Spleen (tissue), 11 donors: ENCODE measurements at regions not wholly inside any gene's neighbourhood (a gene's known extent, or its start where the extent isn't known, plus 50 kb on each side); places are given as distances from the start of the nearest gene placed in this dataset.

Experiments
- DNase-seq: peaks from one replicate; pipeline ENCODE4 v3.0.0-alpha.2; 2020
- H3K27ac ChIP-seq, 8 donors: fragments of 200-600 bp; sonication (generic) in 7 of 8; 1 replicate in 4 of 8; 2 replicates in 4 of 8; pipeline versions ENCODE4 v1.5.0 to v1.8.0; 2016 to 2021; ENCODE audit warnings: inconsistent platforms in 4 of 8, mild to moderate bottlenecking in 4 of 8, moderate library complexity in 1 of 8
- H3K27me3 ChIP-seq, 7 donors: fragments of 200-600 bp; sonication (generic) in 6 of 7; replicated peaks in 1 of 7; 1 replicate in 4 of 7; 2 replicates in 3 of 7; pipeline versions ENCODE4 v1.5.0 to v1.8.0; 2016 to 2021; ENCODE audit warnings: inconsistent platforms in 3 of 7, mild to moderate bottlenecking in 1 of 7
- H3K36me3 ChIP-seq, 6 donors: fragments of 200-600 bp; sonication (generic) in 5 of 6; 1 replicate in 4 of 6; 2 replicates in 2 of 6; pipeline versions ENCODE4 v1.5.0 to v1.8.0; 2016 to 2021; ENCODE audit warnings: inconsistent platforms in 2 of 6
- H3K4me1 ChIP-seq, 6 donors: fragments of 200-600 bp; sonication (generic) in 5 of 6; 1 replicate in 3 of 6; 2 replicates in 3 of 6; pipeline versions ENCODE4 v1.5.0 to v1.8.0; 2016 to 2021; ENCODE audit warnings: inconsistent platforms in 3 of 6
- H3K4me3 ChIP-seq, 8 donors: fragments of 200-600 bp; sonication (generic) in 7 of 8; 1 replicate in 4 of 8; 2 replicates in 4 of 8; pipeline versions ENCODE4 v1.5.0 to v1.8.0; 2016 to 2021; ENCODE audit warnings: inconsistent platforms in 4 of 8, mild to moderate bottlenecking in 4 of 8, moderate library complexity in 2 of 8
- H3K9me3 ChIP-seq, 8 donors: fragments of 200-600 bp; sonication (generic) in 7 of 8; 1 replicate in 4 of 8; 2 replicates in 4 of 8; pipeline versions ENCODE4 v1.5.0 to v1.8.0; 2016 to 2021; ENCODE audit warnings: inconsistent platforms in 4 of 8
- POLR2A ChIP-seq, 3 donors: fragments of 450-650 bp; IDR thresholded peaks; one replicate each; pipeline ENCODE4 v1.5.1; 2017; ENCODE audit warnings: antibody characterized with exemption in 3 of 3, mild to moderate bottlenecking in 1 of 3
- POLR2AphosphoS5 ChIP-seq, 3 donors: sonication (generic); formaldehyde crosslinking; IDR thresholded peaks; one replicate each; pipeline ENCODE4 v1.5.1; 2017; ENCODE audit warnings: antibody characterized with exemption in 3 of 3
- WGBS, 5 donors: extraction: QIAGEN DNeasy Blood & Tissue Kit in 3 of 5; methylation state at CpG; one replicate each; pipeline versions ENCODE4 v1.1.5 to v1.1.7; 2013 to 2018; 5-methylcytosine and 5-hydroxymethylcytosine counted together
- intact Hi-C: fragments of 100-400 bp; cut with DNase I; formaldehyde crosslinking; loops from one replicate; pipeline ENCODE4 v1.15.0; 2023; ENCODE audit warnings: low total_unique reads
- TF ChIP-seq, protein P1 (sequence below), 11 experiments: fragments of 200-600 bp in 7 of 11; fragments of 450-650 bp in 4 of 11; sonication (generic) in 4 of 11; IDR thresholded peaks in 8 of 11; conservative IDR thresholded peaks in 3 of 11; 1 replicate in 7 of 11; 2 replicates in 4 of 11; pipeline versions ENCODE4 v1.4.0 to v1.8.0; 2016 to 2021; ENCODE audit warnings: antibody characterized with exemption in 11 of 11, inconsistent platforms in 4 of 11, mild to moderate bottlenecking in 1 of 11
- donor health status: healthy with polysubstance abuse.
- donor health status: DM: no; HTN: no; CAD: no; lungs with moderate emphysema.
- donor health status: DM: no; HTN: no; CAD: no.
- donor health status: Bipolar disorder and iron deficiency.
- donor health status: healthy.
- donor health status: DM: no; HTN: no; CAD: no.
- donor health status: DM: yes; HTN: yes; CAD: no.

- H3K4me1 ChIP-seq = no peaks in the 10 kb centered on the region
- TF ChIP-seq POLR2A (IDR thresholded peaks at IDR 0.05) (no peak), POLR2AphosphoS5 (IDR thresholded peaks at IDR 0.05) (no peak)
- TF ChIP-seq, protein P1, sequence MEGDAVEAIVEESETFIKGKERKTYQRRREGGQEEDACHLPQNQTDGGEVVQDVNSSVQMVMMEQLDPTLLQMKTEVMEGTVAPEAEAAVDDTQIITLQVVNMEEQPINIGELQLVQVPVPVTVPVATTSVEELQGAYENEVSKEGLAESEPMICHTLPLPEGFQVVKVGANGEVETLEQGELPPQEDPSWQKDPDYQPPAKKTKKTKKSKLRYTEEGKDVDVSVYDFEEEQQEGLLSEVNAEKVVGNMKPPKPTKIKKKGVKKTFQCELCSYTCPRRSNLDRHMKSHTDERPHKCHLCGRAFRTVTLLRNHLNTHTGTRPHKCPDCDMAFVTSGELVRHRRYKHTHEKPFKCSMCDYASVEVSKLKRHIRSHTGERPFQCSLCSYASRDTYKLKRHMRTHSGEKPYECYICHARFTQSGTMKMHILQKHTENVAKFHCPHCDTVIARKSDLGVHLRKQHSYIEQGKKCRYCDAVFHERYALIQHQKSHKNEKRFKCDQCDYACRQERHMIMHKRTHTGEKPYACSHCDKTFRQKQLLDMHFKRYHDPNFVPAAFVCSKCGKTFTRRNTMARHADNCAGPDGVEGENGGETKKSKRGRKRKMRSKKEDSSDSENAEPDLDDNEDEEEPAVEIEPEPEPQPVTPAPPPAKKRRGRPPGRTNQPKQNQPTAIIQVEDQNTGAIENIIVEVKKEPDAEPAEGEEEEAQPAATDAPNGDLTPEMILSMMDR (IDR thresholded peaks at IDR 0.05 in 8 of 11, conservative IDR thresholded peaks at IDR 0.05 in 3 of 11) = no peak
- H3K9me3 ChIP-seq = no peaks in the 10 kb centered on the region
- H3K4me3 ChIP-seq = no peak overlapping the region
- 53 to 72% (median 62%) methylated on average over 2 of the region's 2 CpGs for WGBS, 5 donors
- no peaks in the 10 kb centered on the region for H3K36me3 ChIP-seq
- intact Hi-C loops = no loop called here
- H3K27me3 ChIP-seq = peaks cover 0 to 8% (median 0%) of the 10 kb centered on the region in 7 donors
- H3K27ac ChIP-seq = no peak overlapping the region
- no peak for DNase-seq
Observed at GRCh38 chr9:2913026-2913425, 69.1 kb upstream of the PUM3 start.

DNA sequence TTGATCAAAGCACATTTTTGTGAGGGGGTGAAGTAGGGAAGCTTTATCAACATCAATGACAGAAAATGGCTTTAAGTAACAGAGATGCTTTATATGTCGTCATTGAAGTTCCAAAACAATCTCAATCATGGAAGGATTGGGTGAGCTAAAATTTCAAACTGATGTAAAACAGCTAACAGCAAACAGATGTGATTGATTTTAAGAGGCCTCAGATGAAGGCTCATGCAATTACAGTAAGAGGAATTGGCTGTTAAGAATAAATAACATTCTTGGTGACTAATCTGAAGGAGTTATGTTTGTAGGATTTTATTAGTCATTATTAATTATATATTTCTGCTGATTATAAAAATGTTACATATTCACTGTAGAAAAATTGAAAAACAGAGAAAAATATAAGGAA lies 63.5 kb upstream of the PUM3 start:
- Histone ChIP-seq H3K27me3 (peaks cover 0 to 8% (median 0%) of the 10 kb centered on the region in 7 donors), H3K27ac (no peak overlapping the region), H3K4me3 (no peak overlapping the region), H3K4me1 (no peaks in the 10 kb centered on the region), H3K36me3 (no peaks in the 10 kb centered on the region), H3K9me3 (no peaks in the 10 kb centered on the region)
- DNase-seq = no peak
- 78 to 89% (median 83%) methylated on average over 1 of the region's 1 CpG for WGBS, 5 donors
- TF ChIP-seq POLR2AphosphoS5 (IDR thresholded peaks at IDR 0.05) (no peak), POLR2A (IDR thresholded peaks at IDR 0.05) (no peak)
- TF ChIP-seq, protein P1 (IDR thresholded peaks at IDR 0.05 in 8 of 11, conservative IDR thresholded peaks at IDR 0.05 in 3 of 11) = no peak
- intact Hi-C loops = no loop called here

- intact Hi-C loops = no loop called here
- H3K27me3 ChIP-seq = peaks cover 0 to 8% (median 0%) of the 10 kb centered on the region in 7 donors
- H3K36me3 ChIP-seq = no peaks in the 10 kb centered on the region
- peaks cover 0 to 10% (median 0%) of the 10 kb centered on the region in 8 donors for H3K9me3 ChIP-seq
- no peak for DNase-seq
- WGBS, 5 donors = 60 to 84% (median 73%) methylated on average over 2 of the region's 2 CpGs
- H3K27ac ChIP-seq = no peak overlapping the region
- TF ChIP-seq, protein P1 (IDR thresholded peaks at IDR 0.05 in 8 of 11, conservative IDR thresholded peaks at IDR 0.05 in 3 of 11) = no peak
- TF ChIP-seq POLR2AphosphoS5 (IDR thresholded peaks at IDR 0.05) = no peak
- TF ChIP-seq POLR2A (IDR thresholded peaks at IDR 0.05) = no peak
- no peak overlapping the region for H3K4me3 ChIP-seq
- no peaks in the 10 kb centered on the region for H3K4me1 ChIP-seq
Observed at GRCh38 chr9:2904242-2904930, 60.5 kb upstream of the PUM3 start.
